HT1080 (cell line): ENCODE measurements at regions not wholly inside any gene's neighbourhood (a gene's known extent, or its start where the extent isn't known, plus 50 kb on each side); places are given as distances from the start of the nearest gene placed in this dataset.
A peak's percentile ranks its signal among the peaks of the same experiment; 100 is the strongest.

Source experiments
- DNase-seq: peaks from one replicate; pipeline ENCODE4 v3.0.0-alpha.2; 2015; ENCODE audit warnings: low read depth

- peak; percentile 30 for DNase-seq
These were observed 201.5 kb upstream of the S1PR3 start for GRCh38 chr9:88789785-88790184.

- DNase-seq: peak; percentile 10
These were observed 200.0 kb upstream of the S1PR3 start for GRCh38 chr9:88791105-88791805.

GRCh38 chr9:88792502-88792901 lies 198.8 kb upstream of the S1PR3 start:
- DNase-seq: no peak

- no peak for DNase-seq
These were observed 197.2 kb upstream of the S1PR3 start for GRCh38 chr9:88794100-88794499.

- no peak for DNase-seq
These were observed 194.3 kb upstream of the S1PR3 start for GRCh38 chr9:88796947-88797346.

GRCh38 chr9:88798476-88798875 lies 192.8 kb upstream of the S1PR3 start:
- DNase-seq: no peak

- DNase-seq: no peak
These were observed 191.5 kb upstream of the S1PR3 start for GRCh38 chr9:88799541-88800328.

GRCh38 chr9:88800329-88800682 lies 191.0 kb upstream of the S1PR3 start:
- no peak for DNase-seq

GRCh38 chr9:88801214-88801796 lies 190.0 kb upstream of the S1PR3 start:
- DNase-seq: no peak

- no peak for DNase-seq
These were observed 188.7 kb upstream of the S1PR3 start for GRCh38 chr9:88802533-88802932.

- DNase-seq: no peak
These were observed 187.6 kb upstream of the S1PR3 start for GRCh38 chr9:88803546-88804253.

GRCh38 chr9:88804254-88804596 lies 187.0 kb upstream of the S1PR3 start:
- DNase-seq: peak; percentile 34

- no peak for DNase-seq
These were observed 185.9 kb upstream of the S1PR3 start for GRCh38 chr9:88805217-88805943.

- no peak for DNase-seq
These were observed 183.8 kb upstream of the S1PR3 start for GRCh38 chr9:88807426-88807825.

GRCh38 chr9:88808019-88808656 lies 183.1 kb upstream of the S1PR3 start:
- no peak for DNase-seq

- no peak for DNase-seq
These were observed 182.4 kb upstream of the S1PR3 start for GRCh38 chr9:88808761-88809354.

GRCh38 chr9:88809355-88810161 lies 181.7 kb upstream of the S1PR3 start:
- no peak for DNase-seq

GRCh38 chr9:88810826-88811225 lies 180.4 kb upstream of the S1PR3 start:
- DNase-seq: no peak

- no peak for DNase-seq
These were observed 179.8 kb upstream of the S1PR3 start for GRCh38 chr9:88811511-88811910.
